ENCODE measurements at regions not wholly inside any gene's neighbourhood (a gene's known extent, or its start where the extent isn't known, plus 50 kb on each side); places are given as distances from the start of the nearest gene placed in this dataset.

DNA sequence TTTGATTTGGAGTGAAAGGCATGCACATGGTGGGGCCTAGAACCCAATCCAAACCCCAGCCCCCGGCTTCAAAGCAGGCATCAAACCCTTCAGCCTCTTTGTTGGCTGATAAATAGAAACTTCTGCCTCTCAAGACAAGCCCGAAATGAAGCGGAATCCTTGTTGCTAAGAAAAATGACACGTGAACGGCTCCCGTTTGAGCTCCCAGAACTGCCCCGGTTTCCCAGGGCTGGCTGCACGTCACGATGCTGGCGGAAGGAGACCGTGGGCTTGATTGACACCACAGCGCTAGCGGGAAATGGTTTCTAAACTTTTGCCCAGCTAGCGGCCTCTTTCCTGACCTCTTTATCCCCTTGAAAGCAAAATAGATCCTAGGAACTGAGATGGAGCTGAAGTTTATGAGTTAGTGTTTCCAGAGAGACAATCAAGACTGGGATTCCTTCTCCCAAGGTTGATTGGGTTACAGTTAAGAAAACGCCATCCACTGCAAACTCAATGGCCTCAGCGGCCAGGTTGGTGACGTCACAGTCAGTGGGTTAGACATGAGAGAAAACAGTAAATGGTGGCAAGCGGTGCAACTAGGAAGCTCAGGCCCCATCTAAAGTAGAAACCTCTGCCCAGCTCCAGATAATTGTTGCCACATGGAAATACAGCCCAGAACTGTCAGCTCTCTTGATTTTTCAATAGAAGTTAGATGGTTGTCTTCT, 117.0 kb downstream of the ANKRD60 start:
- no peak for DNase-seq

GRCh38 chr20:58109918-58110635, 118.4 kb downstream of the ANKRD60 start:
- no peak for DNase-seq

- no peak for DNase-seq
Observed at GRCh38 chr20:58109126-58109880, 119.2 kb downstream of the ANKRD60 start.

DNA sequence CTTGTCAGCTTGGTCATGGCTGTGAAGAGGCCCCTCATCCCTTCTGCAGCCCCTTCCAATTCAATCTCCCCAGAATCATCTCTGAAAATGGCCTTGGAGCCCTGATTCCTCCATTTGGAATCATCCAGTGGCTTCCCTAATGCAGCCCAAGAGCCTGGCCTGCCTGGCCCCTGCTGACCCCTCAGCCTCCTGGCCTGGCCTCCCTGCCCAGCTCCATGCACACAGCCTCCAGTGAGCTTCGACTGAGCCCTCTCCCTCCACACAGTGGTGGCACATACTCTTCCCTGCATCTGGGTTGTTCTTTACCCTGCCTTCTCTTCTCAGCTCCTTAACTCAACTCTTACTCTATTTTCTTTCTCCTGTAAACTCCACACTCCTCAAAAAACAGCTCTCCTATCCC, 120.9 kb downstream of the ANKRD60 start:
- DNase-seq = no peak

GRCh38 chr20:58106143-58106750, 122.2 kb downstream of the ANKRD60 start:
- DNase-seq = no peak

DNA sequence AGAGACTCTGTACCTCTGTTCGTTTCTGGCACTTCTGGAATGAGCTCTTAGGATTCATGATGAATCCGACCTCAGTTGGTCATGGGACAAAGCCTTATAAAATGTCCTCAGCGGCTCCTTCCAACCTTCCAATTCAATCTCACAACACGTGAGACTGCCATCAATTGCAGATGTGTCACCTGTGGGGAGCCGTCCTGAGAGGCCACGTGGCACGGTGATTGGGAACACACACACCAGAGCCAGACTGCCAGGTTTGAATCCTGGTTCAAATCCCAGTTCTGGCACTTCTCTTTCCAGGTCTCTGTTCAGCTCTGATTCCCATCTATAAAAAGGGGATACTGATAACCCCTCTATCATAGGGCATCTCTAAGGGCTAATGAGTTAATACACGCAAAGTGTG, 124.5 kb downstream of the ANKRD60 start:
- DNase-seq = no peak

DNA sequence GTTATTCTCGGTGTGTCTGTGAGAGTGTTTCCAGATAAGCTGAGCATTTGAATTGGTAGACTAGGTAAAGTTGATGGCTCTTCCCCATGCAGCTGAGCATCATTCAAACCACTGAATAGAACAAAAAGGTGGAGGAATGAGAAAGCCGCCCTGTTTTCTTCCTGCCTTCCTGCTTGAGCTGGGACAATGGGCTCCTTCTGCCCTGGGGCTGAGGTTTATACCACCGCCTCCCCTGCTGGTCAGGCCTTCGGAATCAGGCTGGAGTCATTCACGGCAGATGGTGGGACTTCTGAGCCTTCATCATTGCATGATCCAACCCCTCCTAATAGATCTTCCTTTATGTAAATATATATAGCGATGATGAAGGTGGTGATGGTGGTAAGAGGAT, 124.9 kb downstream of the ANKRD60 start:
- DNase-seq = no peak

DNA sequence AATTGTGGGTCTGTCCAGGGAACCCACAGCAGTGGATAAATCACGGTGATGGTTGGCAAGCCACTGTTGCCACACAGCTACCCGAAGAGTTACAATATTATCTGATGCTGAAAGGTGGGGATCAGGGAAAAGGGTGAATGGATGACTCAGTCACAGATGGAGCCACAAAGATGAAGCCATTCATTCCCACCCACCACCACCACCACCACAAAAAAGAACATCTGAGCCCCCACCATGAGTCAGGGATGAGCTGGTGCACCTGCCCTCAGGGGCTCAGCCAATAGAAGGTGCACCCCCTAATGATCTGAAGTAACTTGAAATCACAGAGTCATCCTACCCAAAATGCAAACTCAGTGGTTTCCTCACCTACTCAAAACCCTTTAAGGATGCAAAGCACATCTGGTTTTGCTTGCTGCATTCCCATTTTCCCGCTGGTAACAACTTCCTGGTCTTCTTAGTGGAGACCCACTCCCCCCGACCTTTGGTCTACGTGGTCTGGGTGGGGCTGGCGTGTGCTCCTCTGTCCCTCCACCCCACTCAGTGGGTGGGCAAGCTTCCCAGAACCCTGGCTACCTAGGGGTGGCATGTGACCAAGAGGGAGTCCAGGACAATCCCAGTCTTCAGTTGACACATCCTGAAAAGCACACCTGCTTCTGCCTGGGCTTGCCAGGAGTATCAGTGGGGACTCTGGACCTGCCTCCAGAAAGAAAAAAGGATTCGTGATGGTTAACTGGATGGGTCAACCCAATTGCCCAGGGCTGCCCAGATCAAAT, 125.5 kb downstream of the ANKRD60 start:
- DNase-seq = no peak

DNA sequence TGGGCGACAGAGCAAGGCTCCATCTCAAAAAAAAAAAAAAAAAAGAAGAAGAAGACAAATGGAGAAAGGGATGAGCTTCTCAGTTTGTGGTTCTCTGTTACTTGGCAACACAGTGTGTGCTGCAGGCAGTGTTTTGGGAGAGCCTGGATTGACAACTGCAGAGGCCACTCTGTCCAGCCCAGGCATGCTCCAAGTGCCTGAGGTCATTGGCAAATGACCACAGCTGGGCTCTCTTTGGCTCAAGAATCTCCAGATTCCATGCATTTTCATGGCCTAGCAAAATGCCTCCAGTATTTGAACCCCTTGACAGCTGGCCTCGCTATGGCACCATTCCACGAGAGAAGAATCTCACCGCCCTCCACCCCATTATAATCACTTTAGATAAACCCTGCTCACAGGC, 126.2 kb downstream of the ANKRD60 start:
- no peak for DNase-seq

- no peak for DNase-seq
Observed at GRCh38 chr20:58100731-58101356, 127.6 kb downstream of the ANKRD60 start.

GRCh38 chr20:58099956-58100730, 128.3 kb downstream of the ANKRD60 start:
- no peak for DNase-seq

GRCh38 chr20:58099291-58099935, 129.0 kb downstream of the ANKRD60 start:
- no peak for DNase-seq

DNA sequence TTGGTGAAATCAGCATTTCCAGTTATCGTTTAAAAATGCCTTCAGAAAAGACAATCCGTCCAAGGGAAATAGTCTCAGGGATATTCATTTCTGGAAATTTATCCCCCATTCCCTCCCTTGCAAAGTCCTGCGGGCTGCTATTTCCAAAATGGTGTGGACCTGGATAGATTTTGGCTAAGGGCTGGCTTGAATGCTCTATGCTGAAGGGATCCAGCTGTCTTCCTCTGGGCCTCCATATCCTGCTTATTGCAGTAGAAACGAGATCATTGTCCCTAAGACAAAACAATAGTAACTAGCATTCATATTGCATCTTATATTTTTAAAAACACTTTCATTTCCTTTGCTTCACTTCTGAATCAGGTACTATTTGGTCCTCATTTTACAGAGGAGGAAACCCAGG, 129.9 kb downstream of the ANKRD60 start:
- no peak for DNase-seq

- DNase-seq = no peak
Observed at GRCh38 chr20:58097943-58098342, 130.5 kb downstream of the ANKRD60 start.

GRCh38 chr20:58097429-58097828, 131.0 kb downstream of the ANKRD60 start:
- DNase-seq = no peak

GRCh38 chr20:58096880-58097423, 131.5 kb downstream of the ANKRD60 start:
- DNase-seq = no peak

GRCh38 chr20:58094698-58095097, 133.8 kb downstream of the ANKRD60 start:
- DNase-seq = no peak

GRCh38 chr20:58094160-58094559, 134.3 kb downstream of the ANKRD60 start:
- DNase-seq = no peak

DNA sequence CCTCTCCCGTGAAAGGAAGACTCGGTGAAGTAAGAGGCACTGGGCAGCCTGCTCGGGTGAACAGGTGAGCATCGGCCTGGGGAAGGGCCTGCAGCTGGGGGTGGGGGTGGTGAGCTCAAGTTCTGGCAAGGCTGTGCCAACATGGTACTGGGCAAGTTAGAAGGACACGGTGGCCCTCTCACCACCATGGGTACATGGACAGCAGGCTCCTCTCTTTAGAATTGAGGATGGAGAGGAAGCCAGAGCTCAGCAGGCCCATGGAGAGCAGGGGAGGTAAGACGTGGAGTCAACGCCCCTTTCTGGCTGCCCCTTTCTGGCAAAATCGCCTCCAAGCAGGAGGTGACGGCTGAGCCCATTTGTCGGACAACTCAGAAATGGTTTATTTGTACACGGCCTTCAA, 135.6 kb downstream of the ANKRD60 start:
- DNase-seq = no peak

DNA sequence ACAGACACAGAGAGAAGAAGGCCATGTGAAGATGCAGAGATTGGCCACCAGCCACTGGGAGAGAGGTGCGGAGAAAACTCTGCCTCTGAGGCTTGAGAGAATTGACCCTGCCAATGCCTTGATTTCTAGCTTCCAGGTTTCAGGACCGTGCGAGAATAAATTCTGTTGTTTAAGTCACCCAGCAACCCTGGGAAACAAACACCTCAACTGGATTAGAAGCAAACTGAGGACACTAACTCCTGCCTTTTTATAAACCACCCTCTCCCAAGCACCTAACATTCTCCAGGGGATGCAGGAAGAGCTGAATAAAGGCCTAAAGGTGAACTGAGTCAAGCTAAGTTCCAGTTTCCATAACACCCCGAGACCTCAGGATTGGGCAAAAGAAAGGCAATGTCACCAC, 136.1 kb downstream of the ANKRD60 start:
- DNase-seq = no peak

All from left kidney (tissue), 1 donor.